ENCODE measurements at regions not wholly inside any gene's neighbourhood (a gene's known extent, or its start where the extent isn't known, plus 50 kb on each side); places are given as distances from the start of the nearest gene placed in this dataset.

DNA sequence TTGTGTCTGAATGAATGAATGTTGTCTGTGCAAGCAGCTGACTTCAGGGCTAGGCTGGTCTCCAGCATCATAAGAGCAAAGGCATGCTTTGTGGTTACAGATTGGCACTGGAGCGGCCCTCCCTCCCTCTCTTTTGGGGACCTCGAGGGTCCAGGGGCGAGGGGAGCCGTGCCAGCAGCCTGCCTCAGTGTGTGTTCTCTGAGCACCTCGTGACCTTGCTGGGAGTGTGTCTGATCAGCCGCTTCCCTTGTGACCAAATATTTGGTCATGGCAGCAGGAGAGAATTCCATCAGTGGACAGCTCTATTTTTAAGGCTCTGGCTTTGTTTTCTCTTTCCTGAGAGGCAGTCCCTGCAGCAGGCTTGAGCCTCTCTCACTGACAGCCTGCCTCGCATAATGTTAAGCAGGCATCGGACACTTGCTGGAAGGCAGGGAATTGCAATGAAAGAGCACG is 329.7 kb downstream of the UQCRFS1 start:
- peak; percentile 13 for DNase-seq (ENCODE audit: low spot score)

DNA sequence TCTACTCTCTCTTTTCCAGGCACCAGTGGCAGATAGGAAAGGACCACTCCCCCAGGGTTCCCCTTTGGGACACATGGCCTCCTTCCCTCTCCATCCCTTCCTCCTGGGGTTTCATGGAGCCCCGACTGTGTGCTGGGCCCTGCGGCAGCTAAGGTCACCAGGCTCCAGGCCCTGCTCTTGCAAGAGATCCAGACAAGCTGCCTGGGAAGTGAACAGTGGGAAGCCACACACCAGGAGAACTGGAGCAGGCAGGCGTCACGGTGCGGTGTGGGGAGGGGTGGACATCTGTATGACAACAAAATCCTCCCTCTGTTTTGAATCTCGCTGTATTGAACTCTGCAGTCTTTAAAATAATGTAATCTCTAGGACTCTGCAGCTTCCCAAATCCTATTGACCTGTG is 330.1 kb downstream of the UQCRFS1 start:
- DNase-seq (ENCODE audit: low spot score) = no peak

DNA sequence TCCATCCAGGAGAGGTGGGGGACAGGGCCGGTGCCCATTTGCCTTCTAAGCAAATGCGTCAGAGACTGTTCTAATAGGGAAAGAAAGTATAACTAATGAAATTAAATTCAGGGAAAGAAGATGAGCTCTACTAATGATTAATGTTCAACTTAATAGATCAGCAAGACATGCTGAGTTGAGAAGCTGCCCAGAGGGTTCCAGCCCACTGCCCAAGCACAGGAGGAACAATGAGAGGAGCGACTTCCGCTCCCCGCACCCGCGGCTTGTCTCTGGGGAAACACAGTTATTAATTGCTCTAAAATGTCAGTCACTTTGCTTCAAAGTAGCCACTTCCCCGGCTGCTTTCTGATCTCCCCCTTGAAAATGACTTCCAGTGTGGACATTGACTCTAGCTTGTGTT is 331.3 kb downstream of the UQCRFS1 start:
- DNase-seq (ENCODE audit: low spot score) = peak; percentile 87

DNA sequence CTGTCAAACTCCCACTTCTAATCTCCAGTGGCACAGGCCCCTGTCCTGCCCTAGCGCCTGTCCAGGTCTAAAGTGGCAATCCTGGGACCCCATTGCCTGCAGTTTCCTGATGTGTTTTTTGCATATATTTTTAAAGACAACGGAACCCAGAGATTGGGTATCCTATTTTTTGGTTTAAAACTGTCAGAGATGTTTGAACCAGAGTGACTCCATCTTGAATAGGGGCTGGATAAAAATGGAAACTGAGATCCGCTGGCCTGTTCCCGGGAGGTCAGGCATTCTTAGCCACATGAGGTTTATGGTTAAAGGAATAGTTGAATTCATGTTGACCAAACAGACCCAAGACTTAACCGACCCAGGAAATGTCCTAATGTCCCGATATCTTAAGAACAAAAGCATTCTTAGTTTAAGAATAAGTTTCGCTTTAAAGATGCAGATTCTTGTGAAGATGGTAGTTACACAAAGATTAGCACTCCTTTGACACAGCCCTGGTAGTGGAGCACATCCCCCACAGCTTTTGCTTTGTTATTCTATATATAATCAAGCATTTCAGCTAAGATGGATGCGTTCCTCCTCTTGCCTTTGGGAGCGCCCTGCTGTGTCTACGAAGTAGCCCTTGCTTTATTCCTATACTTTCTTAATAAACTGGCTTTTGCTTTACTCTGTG is 332.1 kb downstream of the UQCRFS1 start:
- no peak for DNase-seq (ENCODE audit: low spot score)

DNA sequence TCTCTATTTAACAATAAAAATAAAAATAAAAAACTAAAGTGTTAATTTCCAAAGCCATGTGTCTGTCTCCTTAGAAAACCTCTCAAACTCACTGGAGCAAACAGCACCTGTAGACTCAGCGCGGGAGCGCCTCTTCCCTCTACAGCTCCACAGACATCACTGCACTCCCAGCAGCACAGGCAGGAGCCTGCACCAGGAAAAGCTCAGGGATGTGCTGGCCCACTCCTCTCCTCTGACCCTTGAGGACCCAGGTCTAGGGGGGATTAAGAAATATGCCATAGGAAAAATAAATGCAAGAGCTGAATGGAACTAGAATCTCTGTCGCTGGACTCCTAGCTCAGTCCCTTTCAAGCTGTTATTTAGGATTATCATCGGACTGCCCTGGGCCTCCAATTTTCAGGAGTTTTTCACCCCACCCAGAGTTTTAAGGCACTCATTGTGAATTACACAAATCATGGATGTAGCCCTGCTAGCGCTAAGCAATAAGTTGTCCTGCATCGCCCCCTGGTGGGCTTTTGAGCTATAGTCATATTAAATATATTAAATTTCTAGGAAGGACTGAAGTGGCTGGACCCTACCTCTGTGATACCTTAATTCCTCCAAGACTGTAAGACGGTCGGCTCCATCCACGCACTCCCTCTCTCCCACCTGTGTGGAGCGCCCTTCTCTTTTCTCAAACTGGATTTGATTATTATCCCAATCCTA is 333.9 kb downstream of the UQCRFS1 start:
- peak; percentile 86 for DNase-seq (ENCODE audit: low spot score)

DNA sequence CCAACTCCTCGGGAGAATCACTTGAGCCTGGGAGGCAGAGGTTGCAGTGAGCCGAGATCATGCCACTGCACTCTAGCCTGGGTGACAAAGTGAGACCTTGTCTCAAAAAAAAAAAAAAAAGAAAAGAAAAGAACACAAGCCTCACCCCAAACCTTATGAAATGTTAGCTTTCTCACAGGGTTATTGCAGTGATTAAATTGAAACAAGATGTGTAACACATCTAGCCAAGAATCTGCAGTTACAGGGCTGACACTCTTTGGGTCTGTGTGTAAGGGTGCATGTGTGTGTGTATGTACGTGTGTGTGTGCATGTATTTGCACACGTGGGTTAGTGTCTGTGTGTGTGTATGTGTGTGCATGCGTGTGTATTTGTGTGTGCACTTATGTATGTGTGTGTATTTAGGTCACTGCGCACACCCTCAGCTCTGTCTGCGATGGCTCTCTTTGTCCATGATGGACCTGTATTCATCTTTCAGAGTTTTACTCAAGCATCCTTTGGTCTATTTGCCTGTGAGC is 336.3 kb downstream of the UQCRFS1 start:
- no peak for DNase-seq (ENCODE audit: low spot score)

DNA sequence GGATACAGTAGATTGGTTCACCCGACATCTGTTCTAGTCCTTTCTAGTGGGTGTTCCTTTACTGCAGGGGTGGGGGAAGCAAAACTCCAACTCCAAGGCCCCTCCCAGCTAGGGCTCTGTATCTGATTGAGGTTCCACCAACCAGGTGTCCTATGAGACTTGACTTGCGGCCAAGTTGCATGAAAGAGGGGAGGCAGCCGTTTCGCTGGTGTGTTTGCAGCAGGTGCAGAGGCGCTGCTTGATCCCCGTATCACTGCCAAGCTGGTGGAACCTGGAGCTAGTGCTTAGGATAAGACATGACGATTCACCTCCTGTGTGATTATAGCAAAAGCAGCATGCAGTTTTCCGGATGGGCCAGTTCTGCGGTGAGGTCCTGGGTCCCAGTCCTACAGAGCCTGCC is 338.2 kb downstream of the UQCRFS1 start:
- no peak for DNase-seq (ENCODE audit: low spot score)

DNA sequence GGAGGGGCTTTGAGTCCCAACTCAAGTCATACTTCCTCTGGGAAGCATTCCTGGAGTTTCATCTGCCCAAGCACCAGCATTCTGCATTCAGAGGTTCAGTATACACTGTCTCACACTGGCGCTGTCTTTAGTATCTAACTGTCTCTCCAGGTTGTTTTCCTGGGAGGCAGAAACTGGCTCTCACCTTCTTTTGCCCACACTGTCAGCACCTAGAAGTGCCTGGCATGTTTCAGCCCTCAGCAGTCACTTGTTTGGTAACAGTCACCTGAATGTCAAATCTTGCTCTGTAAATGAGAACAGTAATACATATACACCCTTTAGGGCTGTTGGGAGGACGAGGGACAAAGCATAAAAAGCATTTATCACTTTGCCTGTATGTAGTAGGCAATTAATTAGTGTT is 339.6 kb downstream of the UQCRFS1 start:
- DNase-seq (ENCODE audit: low spot score) = no peak

DNA sequence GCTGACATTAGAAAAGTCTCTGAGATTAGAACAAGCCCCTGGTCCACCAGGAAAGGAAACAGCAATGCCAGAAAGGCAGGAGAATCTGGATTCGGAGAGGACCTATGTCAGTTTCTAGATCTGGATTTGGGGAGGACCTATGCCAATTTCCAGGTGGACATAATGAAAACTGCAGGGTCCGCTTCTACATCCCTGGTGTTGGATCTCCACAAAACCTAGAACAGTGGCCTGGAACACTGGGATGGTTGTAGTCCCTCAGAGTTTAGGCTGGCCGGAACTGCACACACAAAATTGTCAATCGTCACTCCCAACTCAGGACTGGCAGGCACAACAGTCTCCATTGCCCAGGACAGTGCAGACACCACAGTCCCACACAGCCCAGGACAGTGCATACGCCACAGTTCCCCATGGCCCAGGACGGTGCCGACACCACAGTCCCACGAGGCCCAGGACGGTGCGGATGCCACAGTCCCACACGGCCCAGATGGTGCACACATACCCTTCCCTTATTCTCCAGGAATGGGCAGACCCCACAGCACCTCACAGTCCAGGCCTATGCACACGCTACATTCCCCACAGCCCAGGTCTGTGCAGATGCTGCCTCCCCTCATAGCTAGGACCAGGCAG is 341.7 kb downstream of the UQCRFS1 start:
- DNase-seq (ENCODE audit: low spot score) = no peak

DNA sequence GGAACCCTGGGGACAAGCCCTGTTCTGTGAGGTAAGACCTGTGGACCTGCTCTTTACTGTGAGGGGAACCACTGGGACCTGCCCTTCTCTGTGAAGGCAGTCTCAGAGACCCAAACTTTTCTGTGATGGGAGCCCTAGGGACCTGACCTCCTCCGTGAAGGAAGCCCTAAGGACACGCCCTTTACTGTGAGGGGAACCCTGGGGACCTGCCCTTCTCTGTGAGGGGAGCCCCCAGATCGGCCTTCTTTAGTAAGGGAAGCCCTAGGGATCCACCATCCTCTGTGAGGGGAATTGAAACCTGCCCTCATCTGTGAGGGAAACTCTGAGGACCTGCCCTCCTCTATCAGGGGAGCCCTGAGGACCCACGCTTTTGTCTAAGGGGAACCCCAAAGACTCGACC is 343.5 kb downstream of the UQCRFS1 start:
- DNase-seq (ENCODE audit: low spot score) = no peak

DNA sequence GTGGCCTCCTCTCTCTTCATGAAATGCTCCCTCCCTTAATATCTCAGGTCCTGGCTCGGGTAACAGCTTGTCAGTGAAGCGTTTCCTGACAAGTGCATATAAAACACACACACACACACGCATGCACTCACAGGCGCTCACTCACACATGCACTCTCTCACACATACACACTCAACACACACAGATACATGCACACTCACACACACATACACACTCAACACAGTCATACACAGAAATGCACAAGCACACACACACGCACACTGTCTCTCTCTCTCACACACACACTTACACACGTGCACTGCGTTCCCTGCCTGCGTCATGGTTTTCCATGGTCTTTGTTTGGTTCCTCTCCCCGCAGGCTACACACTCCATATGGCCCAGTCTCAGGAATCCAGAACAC is 344.1 kb downstream of the UQCRFS1 start:
- no peak for DNase-seq (ENCODE audit: low spot score)

DNA sequence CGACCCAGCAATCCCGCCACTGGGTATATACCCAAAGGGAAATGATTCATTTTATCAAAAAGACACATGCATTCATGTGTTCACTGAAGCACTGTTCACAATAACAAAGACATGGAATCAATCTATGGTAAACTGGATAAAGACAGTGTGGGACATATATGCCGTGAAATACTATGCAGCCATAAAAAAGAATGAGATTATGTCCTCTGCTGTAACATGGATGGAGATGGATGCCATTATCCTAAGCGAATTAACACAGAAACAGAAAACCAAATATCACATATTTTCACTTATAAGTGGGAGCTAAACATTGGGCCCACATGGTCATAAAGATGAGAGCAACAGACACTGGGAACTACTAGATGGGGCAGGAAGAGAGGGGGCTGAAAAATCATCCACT is 345.0 kb downstream of the UQCRFS1 start:
- no peak for DNase-seq (ENCODE audit: low spot score)

DNA sequence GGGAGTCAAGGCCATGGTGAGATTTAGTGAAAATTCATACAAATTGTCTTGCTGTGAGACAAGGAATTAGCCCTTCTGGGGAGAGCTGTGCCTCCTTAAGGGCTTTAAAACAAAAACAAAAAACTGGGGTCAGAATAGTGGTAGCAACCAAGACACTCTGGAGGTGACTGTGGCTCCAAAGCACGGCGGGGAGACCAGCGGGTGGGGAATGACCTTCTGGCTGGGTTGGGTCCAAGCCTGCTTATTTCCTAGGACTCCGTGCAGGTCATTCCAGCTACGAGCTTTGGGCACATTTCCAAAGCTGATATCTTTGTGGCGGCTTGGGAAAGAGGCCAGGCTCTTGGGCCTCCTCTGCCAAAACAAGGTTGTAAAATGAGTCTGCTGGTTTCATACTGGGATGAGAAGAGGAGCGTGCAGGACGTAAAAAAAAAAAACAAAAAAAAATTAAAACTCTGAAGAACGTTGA is 348.3 kb downstream of the UQCRFS1 start:
- no peak for DNase-seq (ENCODE audit: low spot score)

DNA sequence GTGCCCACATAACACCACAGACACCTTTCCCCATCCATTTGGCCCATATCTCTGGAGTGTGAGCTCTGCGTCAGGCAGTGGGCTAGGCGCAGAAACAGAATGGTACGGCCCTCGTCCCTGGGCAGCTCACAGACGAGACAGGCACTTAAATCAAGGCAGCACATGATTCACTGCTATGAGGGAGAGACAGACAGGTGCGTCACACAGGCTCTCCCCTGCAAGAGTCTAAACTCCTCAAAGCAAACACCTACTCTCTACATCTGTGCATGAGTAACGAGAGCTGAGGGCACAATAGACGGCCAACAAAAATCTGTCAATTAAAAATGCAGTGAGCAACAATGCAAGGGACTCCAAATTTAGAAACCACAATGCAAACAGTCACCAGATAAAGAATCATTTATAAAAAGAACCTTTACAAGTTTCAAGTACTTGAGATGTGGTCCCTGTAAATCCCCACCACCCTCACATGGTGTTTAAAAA is 348.9 kb downstream of the UQCRFS1 start:
- no peak for DNase-seq (ENCODE audit: low spot score)

DNA sequence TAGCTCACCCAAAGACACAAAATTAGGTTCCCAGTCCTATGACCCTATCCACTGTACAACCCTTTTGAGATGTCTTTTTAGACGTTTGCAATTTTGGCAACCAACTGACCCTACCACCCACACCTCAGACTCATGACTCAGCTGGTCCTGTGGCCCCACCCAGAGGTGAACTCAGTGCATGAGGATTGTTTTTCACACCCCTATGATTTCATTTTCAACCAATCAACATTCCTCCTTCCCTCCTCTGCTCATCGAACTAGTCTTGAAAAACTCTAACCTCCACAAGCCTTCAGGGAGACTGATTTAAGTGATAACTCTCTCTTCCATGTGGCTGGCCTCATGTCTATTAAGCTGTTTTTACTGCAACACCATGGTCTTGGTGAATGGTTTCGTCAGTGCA is 350.7 kb downstream of the UQCRFS1 start:
- DNase-seq (ENCODE audit: low spot score) = peak; percentile 67

DNA sequence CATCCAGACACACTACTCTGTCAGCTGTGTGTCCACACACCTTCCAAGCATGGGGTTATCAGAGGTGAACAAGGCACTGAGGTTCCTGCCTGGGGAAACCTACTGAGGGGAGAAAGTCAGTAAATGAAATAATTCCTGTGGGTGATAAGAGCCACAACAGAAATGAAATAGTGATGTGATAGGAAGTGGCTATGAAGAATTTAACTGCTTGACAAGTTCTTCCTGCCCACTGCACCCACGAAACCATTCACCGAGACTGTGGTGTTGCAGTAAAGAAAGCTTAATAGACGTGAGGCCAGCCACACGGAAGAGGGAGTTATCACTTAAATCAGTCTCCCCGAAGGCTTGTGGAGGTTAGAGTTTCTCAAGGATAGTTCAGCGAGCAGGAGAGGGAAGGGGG is 353.1 kb downstream of the UQCRFS1 start:
- DNase-seq (ENCODE audit: low spot score) = peak; percentile 66

DNA sequence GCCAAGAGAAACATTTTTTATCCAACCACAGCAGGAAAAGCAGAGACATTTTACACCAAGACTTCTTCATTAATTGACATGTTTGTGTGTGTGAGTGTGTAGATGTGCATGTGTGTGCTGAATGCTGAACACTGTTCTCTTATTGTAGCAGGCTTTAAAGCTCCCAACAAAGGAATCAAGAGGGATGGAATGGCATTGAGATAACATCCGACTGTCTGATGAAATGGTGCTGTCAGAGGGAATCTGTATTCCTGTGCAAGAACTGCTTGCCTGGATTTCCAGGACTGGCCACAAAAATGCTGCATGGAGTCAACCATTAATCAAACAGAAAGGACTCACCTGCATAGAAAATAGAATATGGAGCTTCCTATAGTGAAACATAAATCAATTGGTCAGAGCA is 354.0 kb downstream of the UQCRFS1 start:
- DNase-seq (ENCODE audit: low spot score) = no peak

DNA sequence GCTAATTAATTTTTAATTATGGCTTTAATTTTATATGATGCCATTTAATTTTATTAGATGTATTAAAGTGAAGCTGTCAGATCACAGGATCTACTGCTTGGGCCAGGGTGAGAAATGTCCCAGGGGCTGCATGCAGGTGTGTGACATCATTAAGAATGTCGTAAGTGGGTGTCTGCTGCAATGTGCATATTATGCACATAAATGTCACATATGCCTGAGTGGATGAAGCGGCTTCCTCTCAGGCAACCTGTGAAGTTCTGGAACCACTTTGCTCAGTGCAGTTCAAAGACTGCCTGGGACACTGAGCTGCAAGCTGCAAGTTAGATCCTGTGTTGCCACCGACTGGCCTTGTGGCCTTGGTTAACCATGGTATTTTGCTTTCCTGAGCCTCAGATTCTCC is 355.0 kb downstream of the UQCRFS1 start:
- DNase-seq (ENCODE audit: low spot score) = no peak

DNA sequence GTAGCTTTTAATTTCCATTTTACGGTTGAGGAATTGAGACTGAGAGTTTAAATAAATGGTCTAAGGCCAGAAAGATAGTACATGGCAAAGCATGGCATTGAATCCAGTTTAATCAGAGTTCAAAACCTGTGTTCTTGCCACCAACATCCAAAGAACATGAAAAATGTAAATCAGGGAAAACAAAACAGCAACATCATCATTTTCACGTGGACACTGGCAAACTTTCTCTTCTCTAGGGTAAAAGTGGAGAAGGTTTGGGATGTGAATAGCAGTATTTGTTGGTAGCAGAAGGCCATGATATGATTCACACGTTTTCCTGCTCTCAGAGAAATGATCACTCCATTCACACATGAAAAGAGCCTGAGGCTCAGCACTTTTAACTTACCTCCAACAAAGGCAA is 357.7 kb downstream of the UQCRFS1 start:
- DNase-seq (ENCODE audit: low spot score) = no peak

DNA sequence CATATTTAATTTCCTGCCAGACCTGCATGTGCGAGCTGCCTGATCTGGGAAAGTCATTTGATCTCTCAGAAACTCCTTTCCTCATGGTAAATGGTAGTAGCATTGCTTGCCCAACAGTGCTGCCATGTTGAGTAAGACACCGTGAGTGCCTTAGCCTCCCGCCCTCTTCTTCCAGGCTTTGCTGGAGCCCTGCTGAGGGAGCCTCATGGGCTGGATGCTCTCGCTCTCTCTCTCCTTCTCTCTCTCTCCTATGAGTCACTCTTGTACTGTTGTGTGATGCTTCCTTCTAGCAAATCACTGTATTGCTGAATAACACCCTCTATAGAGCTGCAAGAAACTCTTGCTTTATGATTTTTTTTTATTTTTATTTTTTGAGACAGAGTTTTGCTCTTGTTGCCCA is 365.5 kb downstream of the UQCRFS1 start:
- peak; percentile 63 for DNase-seq (ENCODE audit: low spot score)

DNA sequence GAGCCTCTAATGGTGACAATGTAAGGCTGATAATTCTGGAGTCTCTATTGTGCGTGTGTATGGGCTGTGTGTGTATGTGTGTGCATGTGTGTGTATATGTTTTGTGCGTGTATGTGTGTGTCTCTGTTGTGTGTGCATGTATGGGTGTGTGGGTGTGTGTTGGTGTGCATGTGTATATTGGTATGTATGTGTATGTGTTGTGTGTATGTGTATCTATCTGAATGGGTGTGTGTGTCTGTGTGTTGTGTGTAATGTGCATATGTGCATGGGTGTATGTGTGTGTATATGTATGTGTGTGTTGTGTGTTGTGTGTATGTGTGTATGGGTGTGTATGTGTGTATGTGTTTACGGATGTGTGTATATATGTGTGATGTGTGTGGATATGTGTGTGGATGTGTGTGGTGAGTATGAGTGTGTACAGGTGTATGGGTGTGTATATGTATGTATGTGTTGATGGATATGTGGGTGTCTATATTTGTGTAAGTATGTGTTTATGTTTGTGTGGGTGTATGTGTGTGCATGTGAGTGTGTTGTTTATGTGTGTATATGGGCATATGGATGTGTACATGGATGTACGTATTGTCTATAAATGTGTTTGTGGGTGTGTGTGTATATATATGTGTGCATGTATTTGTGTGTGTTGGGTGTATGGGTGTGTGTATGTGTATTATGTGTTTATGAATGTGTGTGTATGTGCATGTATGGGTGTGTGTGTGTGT is 366.7 kb downstream of the UQCRFS1 start:
- DNase-seq (ENCODE audit: low spot score) = no peak

DNA sequence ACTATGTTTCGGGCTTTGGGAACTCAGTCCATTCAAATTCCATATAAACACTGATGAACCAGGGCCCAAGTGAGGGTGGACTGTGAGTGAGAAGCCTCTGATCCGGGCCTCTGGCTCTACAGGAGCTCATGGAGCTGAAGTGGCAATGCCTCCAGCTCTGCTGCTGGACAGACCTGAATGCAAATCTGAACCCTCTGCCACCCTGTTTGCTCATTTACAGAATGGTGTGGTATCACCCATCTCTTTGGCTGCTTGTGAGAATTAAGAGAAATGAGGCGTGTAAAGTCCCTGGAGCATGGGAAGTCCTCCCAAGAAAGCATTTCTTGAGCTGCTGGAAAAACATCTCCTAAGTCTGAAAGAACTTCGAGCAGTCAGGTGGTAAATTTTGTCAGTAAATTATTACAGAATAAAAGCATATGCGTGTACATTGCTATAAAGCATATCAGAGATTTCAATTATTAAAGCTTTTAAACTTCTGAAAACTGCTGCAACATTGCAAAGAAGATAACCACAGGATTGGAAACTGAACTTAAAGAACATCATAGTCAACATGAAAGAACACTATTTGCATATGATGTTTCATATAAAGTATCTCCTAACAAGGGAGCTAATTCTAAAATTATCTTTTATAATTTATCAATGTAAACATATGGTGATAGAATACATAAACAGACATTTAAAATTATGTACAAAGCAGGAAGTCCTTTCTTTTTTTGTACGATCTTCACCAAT is 369.0 kb downstream of the UQCRFS1 start:
- peak; percentile 53 for DNase-seq (ENCODE audit: low spot score)

Data from kidney tubule cell (primary cell).